Left renal pelvis (tissue), 4 donors: ENCODE measurements at regions not wholly inside any gene's neighbourhood (a gene's known extent, or its start where the extent isn't known, plus 50 kb on each side); places are given as distances from the start of the nearest gene placed in this dataset.

Experiments used
- DNase-seq, 4 donors: peaks; one replicate each; pipeline ENCODE4 v3.0.0-alpha.2; 2013; ENCODE audit warnings: low read depth in 4 of 4, low spot score in 3 of 4

DNA sequence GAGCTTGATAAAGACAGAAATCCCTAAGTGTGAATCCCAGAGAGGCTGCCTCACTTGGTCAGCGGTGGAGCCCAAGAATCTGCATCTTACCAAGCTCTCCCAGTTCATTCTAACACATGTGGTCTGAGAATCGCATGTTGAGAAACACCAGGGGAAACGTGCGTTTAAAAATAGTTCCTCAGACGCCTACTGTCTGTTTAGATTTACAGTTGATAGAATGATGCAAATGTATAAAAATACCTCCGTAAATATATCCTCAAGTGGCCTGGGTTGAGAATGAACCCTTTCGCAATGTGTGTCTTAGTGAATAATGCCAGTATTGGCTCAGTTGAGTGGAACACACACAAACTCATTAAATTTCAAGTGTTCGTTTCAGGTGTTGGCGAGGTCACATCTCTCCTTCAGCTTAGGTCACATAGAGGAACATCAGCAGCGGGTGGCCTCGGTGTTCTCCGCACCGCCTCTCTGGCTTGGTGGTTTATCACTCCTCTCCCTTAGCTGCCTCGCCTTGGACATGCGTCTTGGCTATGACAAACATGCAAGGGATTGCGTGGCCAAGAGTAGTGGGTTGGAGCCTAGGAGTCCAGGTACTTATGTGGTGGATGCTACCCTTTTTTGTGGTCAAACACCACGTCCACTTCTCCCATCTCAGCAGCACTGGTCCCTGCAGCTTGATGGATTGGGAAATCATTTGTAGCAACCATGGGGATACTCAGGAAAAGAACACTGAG is 117.6 kb upstream of the SPATA13 start:
- DNase-seq, result no peak

DNA sequence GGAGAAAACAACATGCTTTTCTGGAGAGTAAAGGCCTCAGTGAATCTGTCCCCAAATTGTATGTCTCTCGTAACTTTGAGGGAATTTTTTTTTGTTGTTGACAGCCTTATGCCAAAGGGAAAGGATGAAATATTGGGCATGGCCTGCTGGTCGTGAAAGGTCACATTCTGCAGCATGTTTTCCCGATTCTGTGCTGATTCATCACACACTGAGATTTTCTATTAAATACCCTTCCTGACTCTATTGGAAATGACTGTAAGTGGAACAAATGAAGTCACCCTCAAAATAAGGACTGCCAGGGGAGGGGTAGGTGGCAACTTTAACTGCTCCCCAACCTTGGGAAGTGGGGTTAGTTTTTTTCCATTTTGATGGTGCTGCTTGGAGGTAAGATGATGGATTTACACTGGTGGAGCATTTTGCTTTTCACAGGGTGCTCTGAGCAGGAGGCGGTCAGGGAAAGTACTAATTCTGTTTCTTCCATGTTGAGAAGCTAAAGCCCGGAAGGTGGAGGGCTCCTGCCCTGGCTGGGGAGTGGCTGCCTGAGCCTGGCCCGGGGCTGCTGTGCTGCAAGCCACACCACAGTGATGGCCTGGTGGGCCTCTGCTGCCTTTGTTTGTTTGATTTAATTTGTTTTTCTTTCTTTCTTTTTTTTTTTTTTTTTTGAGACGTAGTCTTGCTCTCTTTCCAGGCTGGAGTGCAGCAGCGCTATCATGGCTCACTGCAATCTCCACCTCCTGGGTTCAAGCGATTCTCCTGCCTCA is 116.8 kb upstream of the SPATA13 start:
- DNase-seq, result no peak

DNA sequence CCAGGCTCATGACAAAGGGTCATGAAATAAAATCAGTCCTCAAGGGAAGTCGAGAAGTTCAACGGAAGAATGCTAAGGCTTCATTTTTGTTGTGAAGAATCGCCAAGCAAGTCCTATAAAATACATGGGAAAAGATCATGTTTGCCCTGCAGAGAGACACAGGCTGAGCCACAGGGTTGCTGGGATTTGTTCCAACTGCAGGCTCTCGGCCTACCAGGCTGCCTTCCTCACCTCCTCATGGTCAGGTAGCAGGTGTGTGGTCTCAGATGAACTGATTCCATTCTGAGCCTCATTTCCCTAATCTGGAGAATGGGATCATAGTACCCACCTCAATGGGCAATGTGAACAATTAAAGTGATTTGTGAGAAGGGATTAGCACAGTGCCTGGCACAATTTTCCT is 114.9 kb upstream of the SPATA13 start:
- no peak for DNase-seq

DNA sequence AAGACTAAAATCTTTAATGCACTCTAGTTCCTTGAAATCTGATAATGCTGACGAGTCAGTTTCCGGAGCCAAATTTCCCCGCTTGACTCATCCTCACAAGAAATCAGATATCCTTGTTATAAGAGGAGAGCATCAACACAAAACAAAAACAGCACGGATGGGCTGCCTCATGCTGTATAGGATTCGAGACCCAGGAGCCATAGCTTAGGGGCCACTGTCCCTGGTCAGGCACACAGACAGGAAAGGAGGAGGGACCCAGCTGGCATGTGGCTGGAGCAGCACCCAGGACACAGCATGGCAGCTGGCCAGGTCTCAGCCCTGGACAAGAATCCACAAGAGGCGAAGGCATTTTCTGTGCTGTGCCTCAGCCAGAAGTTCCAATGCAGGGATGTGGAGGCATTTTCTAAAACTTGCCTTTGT is 110.2 kb upstream of the SPATA13 start:
- no peak for DNase-seq

DNA sequence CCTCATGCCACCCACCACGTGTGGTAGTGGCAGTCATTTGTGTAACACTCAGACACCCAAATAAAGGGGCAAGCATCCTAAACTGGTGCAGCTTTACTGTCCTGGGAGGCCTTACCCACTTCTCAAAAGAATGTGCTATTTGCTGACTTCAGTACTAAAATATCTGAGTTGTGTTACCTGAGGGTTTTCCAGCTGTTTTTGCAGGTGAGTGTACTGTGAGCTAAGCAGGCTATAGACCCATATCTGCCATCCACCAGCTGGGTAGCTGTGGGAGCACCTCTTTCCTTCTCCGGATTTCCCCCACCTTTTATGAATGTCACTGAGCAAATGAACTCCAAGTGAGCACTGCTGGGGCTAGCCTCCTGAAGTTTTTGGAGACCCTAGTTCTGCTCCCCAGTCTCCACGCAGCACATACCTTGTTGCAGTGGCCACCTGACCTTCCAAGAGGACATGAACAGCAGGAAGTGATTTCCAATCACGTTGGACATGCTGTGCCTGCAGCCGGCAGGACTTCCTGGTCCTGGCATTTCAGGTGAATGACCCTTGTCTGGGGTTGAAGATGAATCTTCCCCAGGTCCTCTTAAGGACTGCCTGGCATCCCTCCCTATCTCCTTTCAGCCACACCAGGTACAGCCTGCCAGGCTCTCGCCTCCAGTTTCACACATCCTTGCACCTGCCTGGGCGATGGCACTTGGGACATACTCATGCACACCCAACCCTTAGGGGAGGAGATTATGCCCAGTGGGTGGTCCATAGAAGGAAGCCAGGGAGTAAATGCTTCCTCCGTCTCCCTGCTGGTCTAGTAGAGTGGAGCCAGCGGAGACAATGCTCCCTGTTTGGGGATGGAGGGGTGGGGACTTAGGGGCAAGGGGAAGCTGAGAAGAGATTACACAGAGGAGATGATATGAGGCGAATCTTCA is 109.5 kb upstream of the SPATA13 start:
- no peak for DNase-seq

DNA sequence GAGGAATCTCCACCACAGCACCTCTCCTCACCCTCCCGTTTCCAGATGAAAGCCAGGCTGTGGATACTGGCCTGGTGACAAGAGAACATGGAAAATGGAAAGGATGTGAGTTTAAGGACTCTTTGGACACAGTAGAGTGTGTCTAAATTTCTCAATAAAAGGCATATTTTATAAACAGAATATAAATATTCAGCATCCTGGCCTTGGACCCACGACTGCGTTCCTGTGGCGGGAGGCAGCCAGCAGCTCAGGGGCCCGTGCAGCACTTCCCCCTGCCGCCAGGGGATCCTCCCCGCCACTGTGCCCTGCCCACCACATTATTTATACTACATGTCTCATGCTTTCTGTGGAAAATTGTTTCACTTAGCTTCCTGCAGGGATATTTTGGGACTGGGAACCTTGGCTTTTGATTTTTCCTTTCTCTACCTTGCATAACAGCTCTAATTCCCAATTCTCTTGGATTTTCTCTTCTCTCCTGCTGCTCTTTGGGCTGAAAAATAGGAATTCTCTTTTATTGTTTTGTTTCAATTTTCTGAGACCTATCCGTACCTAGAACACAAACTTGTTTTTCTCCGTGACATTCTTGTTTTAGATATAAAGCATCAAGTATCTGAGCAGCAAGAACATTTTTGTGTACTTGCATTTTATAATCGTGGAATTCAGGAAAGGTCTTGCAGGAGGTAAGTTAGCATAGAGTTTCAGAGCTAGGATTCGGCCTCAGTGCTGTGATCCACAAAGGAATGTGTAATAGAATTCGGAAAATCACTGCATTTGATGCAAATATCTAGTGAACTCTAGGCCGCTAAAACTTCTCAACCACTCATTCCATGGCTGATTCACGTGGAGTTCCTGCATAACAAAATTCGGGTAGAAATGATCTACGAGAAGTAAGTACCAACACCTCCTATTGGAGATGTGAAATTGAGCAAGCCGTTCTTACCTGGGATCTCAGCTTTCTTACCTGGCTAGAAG is 107.7 kb upstream of the SPATA13 start:
- DNase-seq, result no peak

DNA sequence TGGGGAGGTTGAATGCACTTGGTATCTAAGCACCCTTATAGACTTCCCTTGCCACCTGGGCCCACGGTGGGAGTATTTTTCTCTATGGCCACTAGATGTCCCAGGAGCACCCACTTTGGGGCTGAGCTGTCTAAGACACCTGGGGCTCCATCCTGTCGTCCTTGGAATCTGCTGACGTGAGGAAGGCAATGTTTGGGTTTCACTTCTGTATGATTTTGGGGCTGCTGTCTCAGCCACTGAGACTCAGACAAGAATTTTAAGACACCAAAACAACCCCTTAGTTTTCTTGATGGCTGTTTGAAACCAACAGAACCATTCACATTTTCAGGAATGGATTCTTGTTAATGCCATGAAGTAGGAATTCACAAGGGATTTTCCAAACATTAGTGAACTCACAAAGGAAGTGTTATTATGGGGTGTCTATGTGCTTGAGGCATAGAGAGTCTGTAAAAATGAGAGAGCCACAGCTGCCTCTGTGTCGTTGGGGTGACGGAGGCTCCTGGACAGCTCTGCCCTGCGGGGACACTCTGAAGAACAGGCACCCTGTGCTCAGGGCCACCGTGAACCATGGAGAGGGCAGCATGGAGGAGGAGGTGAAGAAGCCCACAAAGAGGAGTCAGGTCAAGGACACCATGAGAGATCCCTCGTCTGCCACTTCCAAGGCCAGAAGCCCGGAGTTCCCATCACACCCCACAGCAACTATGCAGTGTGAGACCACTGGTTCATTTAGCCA is 106.8 kb upstream of the SPATA13 start:
- DNase-seq, result peak in 1 of 4 donors; percentile 68

DNA sequence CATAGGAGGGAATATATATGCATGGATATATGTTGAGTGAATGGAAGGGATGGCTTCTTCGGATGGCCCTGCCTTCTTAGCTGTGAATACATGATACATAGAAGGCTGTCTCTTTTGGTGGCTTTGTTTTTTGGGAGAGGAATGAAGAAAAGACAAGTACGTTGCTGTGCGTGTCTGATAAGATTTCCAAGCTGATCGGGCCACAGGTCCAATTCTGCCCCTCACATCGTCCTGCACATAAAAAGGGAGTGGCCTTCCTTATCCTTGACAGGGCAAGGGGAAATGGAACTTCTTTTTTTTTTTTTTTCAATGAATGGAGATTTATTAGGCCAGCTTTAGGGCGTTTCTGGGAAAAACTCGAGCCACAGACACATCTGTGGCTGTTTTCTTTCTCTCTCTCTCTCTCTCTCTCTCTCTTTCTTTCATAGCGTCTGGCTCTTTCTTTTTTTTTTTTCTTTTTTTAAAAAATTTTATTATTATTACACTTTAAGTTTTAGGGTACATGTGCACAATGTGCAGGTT is 103.8 kb upstream of the SPATA13 start:
- DNase-seq, result no peak

DNA sequence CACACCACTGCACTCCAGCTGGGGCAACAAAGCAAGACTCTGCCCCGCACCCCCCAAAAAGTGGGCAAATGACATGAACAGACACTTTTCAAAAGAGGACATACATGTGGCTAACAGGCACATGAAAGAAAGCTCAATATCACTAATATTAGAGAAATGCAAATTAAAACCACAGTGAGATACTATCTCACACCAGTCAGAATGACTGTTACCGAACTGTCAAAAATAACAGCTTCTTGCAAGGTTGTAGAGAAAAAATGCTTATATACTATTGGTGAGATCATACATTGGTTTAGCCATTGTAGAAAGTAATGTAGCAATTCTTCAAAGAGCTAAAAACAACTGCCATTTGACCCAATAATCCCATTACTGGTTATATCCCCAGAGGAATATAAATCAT is 99.5 kb upstream of the SPATA13 start:
- no peak for DNase-seq

DNA sequence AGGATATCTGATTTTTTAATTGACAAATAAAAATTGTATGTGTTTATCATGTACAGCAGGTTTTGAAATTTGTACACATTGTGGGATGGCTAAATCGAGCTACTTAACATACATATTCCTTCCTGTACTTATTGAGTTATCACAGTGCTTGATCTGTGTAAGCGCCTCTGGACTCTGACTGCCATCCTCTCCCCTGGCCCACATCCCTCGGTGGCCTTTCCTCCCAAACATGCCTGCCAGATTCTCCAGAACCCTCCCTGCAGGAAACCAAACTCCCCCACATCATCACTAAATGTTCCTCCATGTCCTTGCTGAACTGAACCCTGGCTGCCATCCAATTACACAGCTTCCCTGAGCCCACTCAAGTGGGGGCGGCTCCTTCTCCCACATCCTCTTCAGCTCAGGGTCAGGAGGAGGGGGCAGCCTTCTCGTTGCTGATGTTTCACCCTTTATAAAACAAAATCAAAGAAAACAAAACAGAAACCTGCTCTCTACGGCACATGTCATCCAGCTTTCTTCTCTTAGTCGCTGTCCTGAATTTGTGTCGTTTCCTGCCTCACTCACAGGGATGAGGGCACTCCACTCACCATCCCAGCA is 97.1 kb upstream of the SPATA13 start:
- peak in 1 of 4 donors; percentile 45 for DNase-seq

DNA sequence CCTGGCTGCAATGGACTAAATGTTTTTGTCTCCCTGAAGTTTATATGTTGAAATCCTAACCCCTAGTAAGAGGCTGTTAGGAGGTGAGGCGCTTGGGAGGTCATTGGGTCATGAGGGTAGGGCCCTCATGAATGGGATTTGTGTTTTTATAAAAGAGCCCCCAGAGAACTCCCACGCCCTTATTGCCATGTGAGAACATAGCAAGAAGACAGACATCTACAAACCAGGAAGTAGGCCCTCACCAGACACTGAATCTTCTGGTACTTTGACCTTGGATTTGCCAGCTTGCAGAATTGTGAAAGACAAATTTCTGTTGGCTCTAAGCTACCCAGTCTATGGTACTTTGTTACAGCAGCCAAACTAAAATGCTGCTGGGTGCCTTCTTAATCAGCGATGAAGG is 96.1 kb upstream of the SPATA13 start:
- no peak for DNase-seq

DNA sequence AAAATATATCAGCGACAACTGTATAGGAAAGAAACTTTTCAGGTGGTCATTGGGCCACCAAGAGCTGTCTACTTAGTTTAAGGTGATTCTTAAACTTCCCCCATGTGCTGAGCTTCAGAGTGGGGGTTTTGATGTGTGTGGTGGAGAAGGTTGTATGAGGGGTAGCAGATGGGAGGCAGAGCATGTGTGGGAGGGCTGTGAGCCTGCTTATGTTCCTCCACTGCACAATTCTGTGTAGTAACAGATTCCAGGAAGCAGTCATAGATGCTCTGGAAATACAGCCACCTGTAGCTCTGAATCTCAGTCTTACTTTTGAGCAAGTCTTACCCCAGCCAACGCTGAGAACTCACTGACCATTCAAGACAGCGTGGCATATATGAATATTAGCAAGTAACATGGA is 95.3 kb upstream of the SPATA13 start:
- no peak for DNase-seq

DNA sequence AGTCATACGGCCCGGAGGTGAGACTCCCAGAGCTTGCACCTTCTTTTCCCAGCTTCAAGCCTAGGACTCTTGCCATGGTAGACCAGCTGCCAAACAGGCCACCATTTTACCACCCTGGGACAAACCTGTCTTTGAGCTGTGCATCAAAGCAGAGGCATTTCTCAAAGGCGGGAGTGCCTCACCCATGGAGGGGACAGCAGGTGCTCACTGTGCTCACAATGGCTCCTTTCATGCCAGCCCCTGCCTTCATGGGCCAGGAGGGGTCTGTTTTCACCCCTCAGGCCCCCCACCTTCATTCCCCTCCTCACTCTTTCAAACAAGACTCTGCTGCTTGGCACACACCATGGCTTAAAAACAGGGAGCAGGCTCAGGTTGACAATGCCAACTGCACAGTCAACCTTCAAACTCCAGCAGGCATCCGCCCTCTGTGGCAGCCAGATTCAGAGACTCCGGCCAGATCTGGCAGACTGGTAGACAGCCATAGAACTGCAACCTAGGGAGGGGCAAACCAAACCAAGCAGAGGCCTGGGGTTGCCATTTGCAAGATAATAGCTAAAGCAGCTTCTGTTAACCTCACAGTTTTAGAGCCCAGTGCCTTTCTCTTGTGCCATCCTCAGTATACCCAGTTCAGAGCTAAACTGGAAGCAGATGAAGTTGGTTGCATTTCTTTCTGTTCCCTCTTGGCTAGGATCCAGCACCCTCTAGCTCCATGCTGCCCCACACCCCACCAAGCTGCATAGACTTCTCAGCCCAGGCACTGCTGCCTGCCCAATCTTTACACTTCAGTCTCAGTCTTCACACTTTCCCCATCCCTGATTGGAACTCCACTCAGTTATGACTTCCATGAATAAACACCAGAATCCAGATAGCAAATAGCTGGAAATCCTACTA is 93.9 kb upstream of the SPATA13 start:
- DNase-seq, result no peak

DNA sequence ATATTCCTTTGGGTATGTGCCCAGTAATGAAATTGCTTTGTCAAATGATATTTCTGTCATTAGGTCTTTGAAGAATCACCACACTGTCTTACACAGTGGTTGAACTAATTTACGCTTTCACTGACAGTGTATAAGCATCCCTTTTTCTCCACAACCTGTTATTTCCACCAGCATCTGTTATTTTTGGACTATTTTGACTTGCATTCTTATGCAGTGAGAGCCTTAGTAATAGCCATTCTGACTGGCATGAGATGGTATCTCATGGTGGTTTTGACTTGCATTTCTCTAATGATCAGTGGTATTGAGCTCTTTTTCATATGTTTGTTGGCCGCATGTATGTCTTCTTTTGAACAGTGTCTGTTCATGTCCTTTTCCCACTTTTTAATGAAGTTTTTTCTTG is 92.0 kb upstream of the SPATA13 start:
- DNase-seq, result no peak

DNA sequence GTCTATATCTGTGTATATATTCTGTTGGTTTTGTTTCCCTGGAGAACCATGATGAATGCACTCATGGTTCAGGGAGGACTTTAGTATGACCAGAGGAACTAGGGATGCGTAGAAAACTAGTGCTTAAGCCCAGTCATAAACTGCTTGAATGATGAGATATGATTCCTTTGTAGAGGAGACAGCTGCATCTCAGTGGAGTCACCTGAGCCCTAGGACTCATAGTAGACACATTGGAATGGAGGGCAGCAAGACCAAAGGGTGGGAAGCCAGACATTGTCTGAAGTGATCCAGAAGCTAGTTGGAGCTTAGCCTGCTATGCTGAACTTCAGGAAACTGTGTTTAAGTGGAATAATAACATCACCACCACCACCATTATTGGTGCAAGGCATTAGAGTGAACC is 89.5 kb upstream of the SPATA13 start:
- DNase-seq, result no peak

DNA sequence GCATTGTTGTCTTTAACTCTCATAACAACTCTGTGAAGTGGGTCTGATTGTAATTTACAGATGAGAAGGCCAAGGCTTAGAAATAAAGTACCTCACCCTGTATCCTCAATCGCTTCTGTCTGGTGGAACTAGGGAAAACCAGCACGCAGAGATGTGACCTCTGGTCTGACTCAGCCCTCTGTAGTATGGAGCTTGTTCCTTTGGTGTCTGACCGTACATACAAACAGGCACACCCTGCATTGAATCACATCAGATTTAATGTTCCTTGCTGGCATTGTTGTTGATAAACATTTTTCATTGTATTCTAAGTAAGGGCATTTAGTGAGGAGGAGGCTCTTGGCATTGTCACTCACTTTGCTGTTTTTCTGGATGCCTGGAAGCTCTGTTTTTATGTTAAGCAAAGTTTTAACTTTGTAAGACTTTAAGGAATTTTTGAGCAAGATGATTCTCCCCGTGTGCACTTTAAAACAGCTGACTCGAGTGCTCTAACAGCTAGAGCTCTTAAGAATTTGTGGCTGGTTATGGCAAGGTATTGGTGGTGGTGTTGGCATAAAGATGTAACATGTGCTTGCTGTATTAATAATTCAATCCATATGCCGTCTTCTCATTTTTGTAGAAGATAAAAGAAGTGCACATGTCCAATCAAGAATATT is 89.0 kb upstream of the SPATA13 start:
- DNase-seq, result no peak

DNA sequence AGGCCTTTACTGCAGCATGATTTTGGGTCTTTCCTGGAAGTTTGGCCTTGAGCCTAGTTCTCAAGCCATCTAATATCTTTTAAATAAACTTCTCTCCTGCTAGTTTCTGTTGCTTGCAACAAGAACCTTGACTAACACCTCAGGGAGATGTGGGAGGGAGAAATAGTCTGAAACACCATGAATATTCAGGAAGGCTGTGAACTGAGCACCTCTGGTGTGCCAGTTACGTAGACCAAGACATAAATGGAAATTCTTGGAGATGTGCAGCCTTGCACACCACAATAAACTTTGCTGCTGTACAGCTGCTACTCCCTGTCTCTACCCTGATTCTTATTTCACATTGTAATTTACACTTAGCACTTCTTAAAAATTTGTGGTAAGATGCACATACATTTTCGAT is 86.9 kb upstream of the SPATA13 start:
- DNase-seq, result no peak
